HL-60 (cell line): ENCODE measurements at regions not wholly inside any gene's neighbourhood (a gene's known extent, or its start where the extent isn't known, plus 50 kb on each side); places are given as distances from the start of the nearest gene placed in this dataset.

ENCODE experiments used
- GABPA ChIP-seq: IDR thresholded peaks from 2 replicates; pipeline ENCODE4 v1.6.1; 2012; ENCODE audit warnings: low read depth
- POLR2AphosphoS5 ChIP-seq: IDR thresholded peaks from 2 replicates; pipeline ENCODE4 v1.6.1; 2012; ENCODE audit warnings: low read depth
- REST ChIP-seq: IDR thresholded peaks from 2 replicates; pipeline ENCODE4 v1.6.1; 2012; ENCODE audit warnings: low read depth; ENCODE audit not compliant: insufficient replicate concordance
- SPI1 ChIP-seq: IDR thresholded peaks from 2 replicates; pipeline ENCODE4 v1.6.1; 2012; ENCODE audit warnings: low read depth, mild to moderate bottlenecking, borderline replicate concordance
- TF ChIP-seq, protein P1 (sequence below): IDR thresholded peaks from one replicate; pipeline ENCODE4 v1.5.1; 2011; ENCODE audit warnings: low read length, control low read depth, inconsistent platforms; ENCODE audit not compliant: insufficient read depth

DNA sequence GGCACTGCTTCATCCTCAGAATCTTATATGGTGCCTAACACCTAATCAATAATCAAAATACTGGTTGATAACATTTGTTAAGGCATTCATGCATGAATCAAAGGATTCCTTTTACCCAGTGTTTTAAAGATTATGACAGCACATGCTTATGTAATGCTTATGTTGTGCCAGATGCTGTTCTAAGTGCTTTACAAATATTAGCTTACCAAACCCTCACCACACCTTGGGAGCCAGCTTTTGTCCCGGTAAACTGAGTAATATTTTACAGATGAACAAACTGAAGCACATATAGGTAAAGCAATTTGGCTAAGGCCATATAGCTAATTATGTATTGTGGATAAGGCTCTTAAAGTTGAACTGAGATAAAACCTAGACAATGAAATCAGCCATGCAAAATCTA lies 209.2 kb downstream of the ALX1 start:
- TF ChIP-seq, protein P1, sequence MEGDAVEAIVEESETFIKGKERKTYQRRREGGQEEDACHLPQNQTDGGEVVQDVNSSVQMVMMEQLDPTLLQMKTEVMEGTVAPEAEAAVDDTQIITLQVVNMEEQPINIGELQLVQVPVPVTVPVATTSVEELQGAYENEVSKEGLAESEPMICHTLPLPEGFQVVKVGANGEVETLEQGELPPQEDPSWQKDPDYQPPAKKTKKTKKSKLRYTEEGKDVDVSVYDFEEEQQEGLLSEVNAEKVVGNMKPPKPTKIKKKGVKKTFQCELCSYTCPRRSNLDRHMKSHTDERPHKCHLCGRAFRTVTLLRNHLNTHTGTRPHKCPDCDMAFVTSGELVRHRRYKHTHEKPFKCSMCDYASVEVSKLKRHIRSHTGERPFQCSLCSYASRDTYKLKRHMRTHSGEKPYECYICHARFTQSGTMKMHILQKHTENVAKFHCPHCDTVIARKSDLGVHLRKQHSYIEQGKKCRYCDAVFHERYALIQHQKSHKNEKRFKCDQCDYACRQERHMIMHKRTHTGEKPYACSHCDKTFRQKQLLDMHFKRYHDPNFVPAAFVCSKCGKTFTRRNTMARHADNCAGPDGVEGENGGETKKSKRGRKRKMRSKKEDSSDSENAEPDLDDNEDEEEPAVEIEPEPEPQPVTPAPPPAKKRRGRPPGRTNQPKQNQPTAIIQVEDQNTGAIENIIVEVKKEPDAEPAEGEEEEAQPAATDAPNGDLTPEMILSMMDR = no peak
- TF ChIP-seq REST (no peak), SPI1 (no peak), GABPA (no peak), POLR2AphosphoS5 (no peak)
